ENCODE measurements at regions not wholly inside any gene's neighbourhood (a gene's known extent, or its start where the extent isn't known, plus 50 kb on each side); places are given as distances from the start of the nearest gene placed in this dataset.
A peak's percentile ranks its signal among the peaks of the same experiment; 100 is the strongest.
"Not testable (repeated sequence)": the region's sequence is repeated elsewhere in the genome, so short reads cannot be mapped to it uniquely, and the experiment has no call there.

- DNase-seq (ENCODE audit: low spot score), result no peak
- no peaks in the 10 kb centered on the region for H3K27me3 Mint-ChIP-seq (ENCODE audit: low read depth)
- intact Hi-C loops (cut with micrococcal nuclease), result no loop called here
- H3K36me3 Mint-ChIP-seq (ENCODE audit: low read depth), result no peaks in the 10 kb centered on the region
- no peak overlapping the region for H3K4me3 Mint-ChIP-seq (ENCODE audit: low read depth)
- H3K9me3 Mint-ChIP-seq, result peaks cover 12% of the 10 kb centered on the region
- H3K4me1 Mint-ChIP-seq (ENCODE audit: low read depth), result no peaks in the 10 kb centered on the region
- H3K27ac Mint-ChIP-seq, result no peak overlapping the region
Measured at GRCh38 chrX:155751131-155751530, 130.0 kb upstream of the VAMP7 start.

GRCh38 chrX:155747520-155747919 lies 133.6 kb upstream of the VAMP7 start:
- no peak overlapping the region for H3K27ac Mint-ChIP-seq
- peaks cover 15% of the 10 kb centered on the region for H3K9me3 Mint-ChIP-seq
- H3K27me3 Mint-ChIP-seq (ENCODE audit: low read depth), result no peaks in the 10 kb centered on the region
- intact Hi-C loops (cut with micrococcal nuclease), result no loop called here
- H3K4me3 Mint-ChIP-seq (ENCODE audit: low read depth), result no peak overlapping the region
- no peaks in the 10 kb centered on the region for H3K4me1 Mint-ChIP-seq (ENCODE audit: low read depth)
- no peak for DNase-seq (ENCODE audit: low spot score)
- H3K36me3 Mint-ChIP-seq (ENCODE audit: low read depth), result no peaks in the 10 kb centered on the region

- intact Hi-C loops (cut with micrococcal nuclease), result no loop called here
- no peak overlapping the region for H3K27ac Mint-ChIP-seq
- no peaks in the 10 kb centered on the region for H3K36me3 Mint-ChIP-seq (ENCODE audit: low read depth)
- no peak for DNase-seq (ENCODE audit: low spot score)
- H3K9me3 Mint-ChIP-seq, result peaks cover 26% of the 10 kb centered on the region
- H3K4me1 Mint-ChIP-seq (ENCODE audit: low read depth), result no peaks in the 10 kb centered on the region
- no peaks in the 10 kb centered on the region for H3K27me3 Mint-ChIP-seq (ENCODE audit: low read depth)
- no peak overlapping the region for H3K4me3 Mint-ChIP-seq (ENCODE audit: low read depth)
Measured at GRCh38 chrX:155745792-155746191, 133.0 kb upstream of the TMLHE start.

DNA sequence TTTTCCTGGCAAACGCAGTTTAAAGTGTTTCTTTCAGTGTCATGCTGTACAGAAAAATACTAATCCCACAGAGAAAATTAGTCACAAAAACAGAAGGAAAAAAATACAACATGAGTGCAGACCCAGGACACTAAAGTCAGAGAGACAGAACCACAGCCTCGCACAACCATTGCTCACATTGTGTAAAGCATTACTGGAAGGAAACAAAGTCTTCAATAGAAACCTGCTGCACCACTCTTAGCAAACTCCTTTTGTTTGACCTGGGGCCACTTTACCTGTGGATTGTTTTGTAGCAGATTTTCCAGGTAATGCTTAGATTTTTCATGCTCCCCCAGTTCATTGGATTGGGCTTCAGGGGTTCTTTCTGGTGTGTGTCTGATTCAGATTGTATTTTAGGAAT lies 131.8 kb upstream of the TMLHE start:
- intact Hi-C loops (cut with micrococcal nuclease), result no loop called here
- DNase-seq (ENCODE audit: low spot score), result no peak
- no peaks in the 10 kb centered on the region for H3K36me3 Mint-ChIP-seq (ENCODE audit: low read depth)
- no peak overlapping the region for H3K4me3 Mint-ChIP-seq (ENCODE audit: low read depth)
- no peak overlapping the region for H3K27ac Mint-ChIP-seq
- peaks cover 24% of the 10 kb centered on the region for H3K9me3 Mint-ChIP-seq
- H3K4me1 Mint-ChIP-seq (ENCODE audit: low read depth), result no peaks in the 10 kb centered on the region
- H3K27me3 Mint-ChIP-seq (ENCODE audit: low read depth), result no peaks in the 10 kb centered on the region

GRCh38 chrX:155728335-155728734 lies 115.6 kb upstream of the TMLHE start:
- DNase-seq (ENCODE audit: low spot score); intact Hi-C loops (cut with micrococcal nuclease); H3K36me3 Mint-ChIP-seq (ENCODE audit: low read depth); H3K27me3 Mint-ChIP-seq (ENCODE audit: low read depth); H3K4me3 Mint-ChIP-seq (ENCODE audit: low read depth); H3K4me1 Mint-ChIP-seq (ENCODE audit: low read depth); H3K27ac Mint-ChIP-seq: not testable (repeated sequence)
- H3K9me3 Mint-ChIP-seq, result peaks cover 42% of the 10 kb centered on the region

DNA sequence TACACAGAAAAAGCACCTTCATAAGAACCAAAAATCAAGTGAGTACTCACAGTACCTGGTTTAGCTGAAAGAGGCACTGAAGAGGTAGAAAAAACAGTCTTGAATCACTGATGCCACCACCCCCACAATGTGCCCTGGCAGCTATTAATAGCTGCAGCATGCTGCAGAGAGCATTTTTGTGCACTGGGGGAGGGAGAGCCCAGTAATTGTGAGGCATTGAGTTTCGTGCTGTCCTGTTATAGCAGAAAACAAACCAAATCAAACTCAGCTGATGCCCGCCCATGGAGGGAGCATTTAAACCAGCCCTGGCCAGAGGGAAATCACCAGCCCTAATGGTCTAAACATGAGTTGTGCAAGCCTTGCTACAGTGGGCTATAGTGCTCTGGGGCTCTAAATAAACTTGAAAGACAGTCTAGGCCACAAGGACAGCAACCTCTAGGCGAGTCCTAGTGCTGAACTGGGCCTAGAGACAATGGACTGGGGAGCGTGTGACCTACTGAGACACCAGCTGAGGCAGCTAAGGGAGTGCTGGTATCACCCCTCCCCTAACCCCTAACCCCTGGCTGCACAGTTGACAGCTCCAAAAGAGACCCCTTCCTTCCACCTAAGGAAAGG lies 106.3 kb upstream of the TMLHE start:
- DNase-seq (ENCODE audit: low spot score), result no peak
- Mint-ChIP-seq H3K27ac (no peak overlapping the region), H3K9me3 (peaks cover 13% of the 10 kb centered on the region), H3K27me3 (ENCODE audit: low read depth) (no peaks in the 10 kb centered on the region), H3K4me3 (ENCODE audit: low read depth) (no peak overlapping the region), H3K36me3 (ENCODE audit: low read depth) (no peaks in the 10 kb centered on the region), H3K4me1 (ENCODE audit: low read depth) (no peaks in the 10 kb centered on the region)
- intact Hi-C loops (cut with micrococcal nuclease), result no loop called here

DNA sequence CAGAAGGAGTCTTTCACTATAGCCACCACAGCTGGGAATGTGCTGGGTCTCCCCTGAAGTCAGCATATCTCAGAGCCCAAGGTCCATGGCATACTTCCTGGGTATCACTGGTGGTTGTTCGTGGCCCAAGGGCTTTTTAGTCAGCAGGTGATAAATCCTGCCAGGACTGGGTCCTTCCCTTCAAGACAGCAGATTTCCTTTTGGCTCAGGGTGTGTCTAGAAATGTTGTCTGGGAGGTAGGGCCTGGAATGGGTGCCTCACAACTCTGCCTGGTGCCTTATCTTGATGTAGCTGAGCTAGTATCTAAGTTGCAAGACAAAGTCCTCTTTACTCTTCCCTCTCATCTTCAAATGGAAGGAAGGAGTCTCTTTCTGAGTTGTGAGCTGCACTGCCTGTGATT lies 102.4 kb upstream of the TMLHE start:
- Mint-ChIP-seq H3K27me3 (ENCODE audit: low read depth) (no peaks in the 10 kb centered on the region), H3K4me1 (ENCODE audit: low read depth) (no peaks in the 10 kb centered on the region), H3K27ac (no peak overlapping the region), H3K36me3 (ENCODE audit: low read depth) (no peaks in the 10 kb centered on the region), H3K9me3 (peaks cover 36% of the 10 kb centered on the region), H3K4me3 (ENCODE audit: low read depth) (no peak overlapping the region)
- intact Hi-C loops (cut with micrococcal nuclease), result no loop called here
- no peak for DNase-seq (ENCODE audit: low spot score)

GRCh38 chrX:155695419-155695818 lies 82.7 kb upstream of the TMLHE start:
- Mint-ChIP-seq H3K9me3 (no peaks in the 10 kb centered on the region), H3K27ac (no peak overlapping the region), H3K4me1 (ENCODE audit: low read depth) (no peaks in the 10 kb centered on the region), H3K4me3 (ENCODE audit: low read depth) (no peak overlapping the region), H3K27me3 (ENCODE audit: low read depth) (peaks cover 2% of the 10 kb centered on the region), H3K36me3 (ENCODE audit: low read depth) (no peaks in the 10 kb centered on the region)
- intact Hi-C loops (cut with micrococcal nuclease), result no loop called here
- no peak for DNase-seq (ENCODE audit: low spot score)

GRCh38 chrX:155694649-155695048 lies 81.9 kb upstream of the TMLHE start:
- H3K4me1 Mint-ChIP-seq (ENCODE audit: low read depth), result no peaks in the 10 kb centered on the region
- peaks cover 7% of the 10 kb centered on the region for H3K27me3 Mint-ChIP-seq (ENCODE audit: low read depth)

GRCh38 chrX:155682834-155683233 lies 70.1 kb upstream of the TMLHE start:
- no peak for DNase-seq (ENCODE audit: low spot score)
- Mint-ChIP-seq H3K4me1 (ENCODE audit: low read depth) (peaks cover 22% of the 10 kb centered on the region), H3K9me3 (no peaks in the 10 kb centered on the region), H3K36me3 (ENCODE audit: low read depth) (no peaks in the 10 kb centered on the region), H3K4me3 (ENCODE audit: low read depth) (no peak overlapping the region), H3K27ac (no peak overlapping the region), H3K27me3 (ENCODE audit: low read depth) (no peaks in the 10 kb centered on the region)
- intact Hi-C loops (cut with micrococcal nuclease), result no loop called here

More at GRCh38 chrX:155694649-155695048, 81.9 kb upstream of the TMLHE start:
- H3K27ac Mint-ChIP-seq, result no peak overlapping the region
- no peaks in the 10 kb centered on the region for H3K36me3 Mint-ChIP-seq (ENCODE audit: low read depth)
- DNase-seq (ENCODE audit: low spot score), result no peak
- no peaks in the 10 kb centered on the region for H3K9me3 Mint-ChIP-seq
- intact Hi-C loops (cut with micrococcal nuclease), result no loop called here
- H3K4me3 Mint-ChIP-seq (ENCODE audit: low read depth), result no peak overlapping the region

- intact Hi-C loops (cut with micrococcal nuclease), result no loop called here
- no peak for DNase-seq (ENCODE audit: low spot score)
- H3K27me3 Mint-ChIP-seq (ENCODE audit: low read depth), result no peaks in the 10 kb centered on the region
Measured at GRCh38 chrX:155679715-155680114, 67.0 kb upstream of the TMLHE start.

GRCh38 chrX:155673338-155673737 lies 60.6 kb upstream of the TMLHE start:
- no peak overlapping the region for H3K27ac Mint-ChIP-seq
- H3K36me3 Mint-ChIP-seq (ENCODE audit: low read depth), result no peaks in the 10 kb centered on the region
- intact Hi-C loops (cut with micrococcal nuclease), result no loop called here
- no peak overlapping the region for H3K4me3 Mint-ChIP-seq (ENCODE audit: low read depth)
- no peaks in the 10 kb centered on the region for H3K4me1 Mint-ChIP-seq (ENCODE audit: low read depth)
- H3K27me3 Mint-ChIP-seq (ENCODE audit: low read depth), result no peaks in the 10 kb centered on the region
- no peaks in the 10 kb centered on the region for H3K9me3 Mint-ChIP-seq
- DNase-seq (ENCODE audit: low spot score), result no peak

More at GRCh38 chrX:155679715-155680114, 67.0 kb upstream of the TMLHE start:
- H3K27ac Mint-ChIP-seq, result peak overlapping the region; percentile 3
- H3K4me1 Mint-ChIP-seq (ENCODE audit: low read depth), result peaks cover 22% of the 10 kb centered on the region
- no peaks in the 10 kb centered on the region for H3K36me3 Mint-ChIP-seq (ENCODE audit: low read depth)
- no peaks in the 10 kb centered on the region for H3K9me3 Mint-ChIP-seq
- H3K4me3 Mint-ChIP-seq (ENCODE audit: low read depth), result no peak overlapping the region

- no peaks in the 10 kb centered on the region for H3K36me3 Mint-ChIP-seq (ENCODE audit: low read depth)
- H3K27me3 Mint-ChIP-seq (ENCODE audit: low read depth), result peaks cover 10% of the 10 kb centered on the region
- DNase-seq (ENCODE audit: low spot score), result no peak
- intact Hi-C loops (cut with micrococcal nuclease), result no loop called here
- no peak overlapping the region for H3K27ac Mint-ChIP-seq
- H3K4me3 Mint-ChIP-seq (ENCODE audit: low read depth), result no peak overlapping the region
- peaks cover 2% of the 10 kb centered on the region for H3K4me1 Mint-ChIP-seq (ENCODE audit: low read depth)
- no peaks in the 10 kb centered on the region for H3K9me3 Mint-ChIP-seq
Measured at GRCh38 chrX:155666741-155667140, 54.0 kb upstream of the TMLHE start.
